Right lobe of liver (tissue), 6 donors: ENCODE measurements at regions not wholly inside any gene's neighbourhood (a gene's known extent, or its start where the extent isn't known, plus 50 kb on each side); places are given as distances from the start of the nearest gene placed in this dataset.

ENCODE experiments used
- ATAC-seq, 4 donors: fragments of 200-7000 bp; cut with Tn5 transposase; one replicate each; pipeline ENCODE4 v1.9.1; 2020; ENCODE audit warnings: mild to moderate bottlenecking in 4 of 4, moderate library complexity in 4 of 4
- DNase-seq, 3 donors: peaks; one replicate each; pipeline ENCODE4 v3.0.0-alpha.2; 2020
- H3K27ac ChIP-seq, 3 donors: fragments of 200-600 bp; one replicate each; pipeline ENCODE4 v1.8.0; 2022
- H3K27me3 ChIP-seq, 2 donors: fragments of 200-600 bp; one replicate each; pipeline ENCODE4 v1.8.0; 2022
- H3K36me3 ChIP-seq, 4 donors: fragments of 200-600 bp; sonication (generic) in 1 of 4; one replicate each; pipeline versions ENCODE4 v1.5.1 to v1.8.0; 2017 to 2022; ENCODE audit warnings: control low read depth in 1 of 4
- H3K4me1 ChIP-seq, 4 donors: fragments of 200-600 bp; sonication (generic) in 1 of 4; one replicate each; pipeline versions ENCODE4 v1.5.1 to v1.8.0; 2017 to 2022; ENCODE audit warnings: control low read depth in 1 of 4
- H3K4me3 ChIP-seq, 3 donors: fragments of 200-600 bp; one replicate each; pipeline ENCODE4 v1.8.0; 2022
- H3K9me3 ChIP-seq, 4 donors: fragments of 200-600 bp; sonication (generic) in 1 of 4; one replicate each; pipeline versions ENCODE4 v1.5.1 to v1.8.0; 2017 to 2022; ENCODE audit warnings: control low read depth in 1 of 4
- CTCF ChIP-seq, 4 donors: fragments of 200-600 bp in 3 of 4; fragments of 450-650 bp in 1 of 4; IDR thresholded peaks; one replicate each; pipeline versions ENCODE4 v1.5.1 to v1.8.0; 2016 to 2022; ENCODE audit warnings: antibody characterized with exemption in 4 of 4, mild to moderate bottlenecking in 2 of 4
- POLR2A ChIP-seq: fragments of 450-650 bp; IDR thresholded peaks from one replicate; pipeline ENCODE4 v1.6.1; 2017; ENCODE audit warnings: antibody characterized with exemption, mild to moderate bottlenecking
- WGBS: methylation state at CpG from one replicate; pipeline ENCODE4 v1.1.6; 2018; ENCODE audit warnings: low coverage, low lambda C conversion rate; ENCODE audit not compliant: insufficient coverage; ENCODE audit errors: missing lambda C conversion rate; 5-methylcytosine and 5-hydroxymethylcytosine counted together
- intact Hi-C, 2 donors: fragments of 100-400 bp; cut with DNase I; formaldehyde crosslinking; loops; one replicate each; pipeline versions ENCODE4 v1.11.2 to v1.14.1; 2022
- donor health status: DM: no; HTN: yes; CAD: no.
- donor health status: DM: no; HTN: no; CAD: no.
- donor health status: DM: no; HTN: no; CAD: no.
- donor health status: DM: no; HTN: yes; CAD: no.
- donor health status: DM: no; HTN: yes; CAD: no.

- WGBS: 77% methylated on average over 6 of the region's 6 CpGs
Observed at GRCh38 chr6:105817961-105818360, 268.2 kb upstream of the PRDM1 start.

GRCh38 chr6:105817370-105817769, 268.8 kb upstream of the PRDM1 start:
- no peaks in the 10 kb centered on the region for H3K27me3 ChIP-seq
- H3K4me1 ChIP-seq: no peaks in the 10 kb centered on the region
- WGBS: 78% methylated on average over 6 of the region's 8 CpGs
- intact Hi-C loops: no loop called here
- ATAC-seq: no peak
- H3K27ac ChIP-seq: no peak overlapping the region
- TF ChIP-seq POLR2A (no peak), CTCF (IDR thresholded peaks at IDR 0.05) (no peak)
- H3K36me3 ChIP-seq: no peaks in the 10 kb centered on the region
- no peak for DNase-seq
- no peak overlapping the region for H3K4me3 ChIP-seq
- H3K9me3 ChIP-seq: no peaks in the 10 kb centered on the region

More at GRCh38 chr6:105817961-105818360, 268.2 kb upstream of the PRDM1 start:
- H3K27me3 ChIP-seq: no peaks in the 10 kb centered on the region
- DNase-seq: no peak
- no peak overlapping the region for H3K27ac ChIP-seq
- H3K9me3 ChIP-seq: no peaks in the 10 kb centered on the region
- TF ChIP-seq CTCF (IDR thresholded peaks at IDR 0.05) (no peak), POLR2A (no peak)
- no peak overlapping the region for H3K4me3 ChIP-seq
- no peaks in the 10 kb centered on the region for H3K36me3 ChIP-seq
- intact Hi-C loops: no loop called here
- ATAC-seq: no peak
- H3K4me1 ChIP-seq: no peaks in the 10 kb centered on the region

- no peak overlapping the region for H3K27ac ChIP-seq
- H3K4me3 ChIP-seq: no peak overlapping the region
- intact Hi-C loops: no loop called here
- H3K36me3 ChIP-seq: no peaks in the 10 kb centered on the region
- TF ChIP-seq POLR2A (no peak), CTCF (IDR thresholded peaks at IDR 0.05) (no peak)
- H3K4me1 ChIP-seq: no peaks in the 10 kb centered on the region
- DNase-seq (no peak), ATAC-seq (no peak)
- no peaks in the 10 kb centered on the region for H3K27me3 ChIP-seq
- 52% methylated on average over 4 of the region's 4 CpGs for WGBS
- no peaks in the 10 kb centered on the region for H3K9me3 ChIP-seq
Observed at GRCh38 chr6:105816847-105817246, 269.3 kb upstream of the PRDM1 start.

- H3K9me3 ChIP-seq: no peaks in the 10 kb centered on the region
- intact Hi-C loops: no loop called here
- H3K4me3 ChIP-seq: no peak overlapping the region
- TF ChIP-seq POLR2A (no peak), CTCF (IDR thresholded peaks at IDR 0.05) (no peak)
- no peak for ATAC-seq
- no peak overlapping the region for H3K27ac ChIP-seq
- 71% methylated on average over 4 of the region's 6 CpGs for WGBS
- H3K4me1 ChIP-seq: no peaks in the 10 kb centered on the region
- H3K36me3 ChIP-seq: no peaks in the 10 kb centered on the region
- no peak for DNase-seq
- H3K27me3 ChIP-seq: no peaks in the 10 kb centered on the region
Observed at GRCh38 chr6:105815661-105816555, 270.2 kb upstream of the PRDM1 start.
